ENCODE measurements at regions not wholly inside any gene's neighbourhood (a gene's known extent, or its start where the extent isn't known, plus 50 kb on each side); places are given as distances from the start of the nearest gene placed in this dataset.

- DNase-seq: no peak
Measured at GRCh38 chr13:29654843-29655547, 59.5 kb upstream of the SLC7A1 start.

- DNase-seq: no peak
Measured at GRCh38 chr13:29654384-29654783, 58.9 kb upstream of the SLC7A1 start.

- DNase-seq: no peak
Measured at GRCh38 chr13:29648760-29649159, 53.3 kb upstream of the SLC7A1 start.

Data from effector CD4-positive, alpha-beta T cell (primary cell).